ENCODE measurements at regions not wholly inside any gene's neighbourhood (a gene's known extent, or its start where the extent isn't known, plus 50 kb on each side); places are given as distances from the start of the nearest gene placed in this dataset.

DNA sequence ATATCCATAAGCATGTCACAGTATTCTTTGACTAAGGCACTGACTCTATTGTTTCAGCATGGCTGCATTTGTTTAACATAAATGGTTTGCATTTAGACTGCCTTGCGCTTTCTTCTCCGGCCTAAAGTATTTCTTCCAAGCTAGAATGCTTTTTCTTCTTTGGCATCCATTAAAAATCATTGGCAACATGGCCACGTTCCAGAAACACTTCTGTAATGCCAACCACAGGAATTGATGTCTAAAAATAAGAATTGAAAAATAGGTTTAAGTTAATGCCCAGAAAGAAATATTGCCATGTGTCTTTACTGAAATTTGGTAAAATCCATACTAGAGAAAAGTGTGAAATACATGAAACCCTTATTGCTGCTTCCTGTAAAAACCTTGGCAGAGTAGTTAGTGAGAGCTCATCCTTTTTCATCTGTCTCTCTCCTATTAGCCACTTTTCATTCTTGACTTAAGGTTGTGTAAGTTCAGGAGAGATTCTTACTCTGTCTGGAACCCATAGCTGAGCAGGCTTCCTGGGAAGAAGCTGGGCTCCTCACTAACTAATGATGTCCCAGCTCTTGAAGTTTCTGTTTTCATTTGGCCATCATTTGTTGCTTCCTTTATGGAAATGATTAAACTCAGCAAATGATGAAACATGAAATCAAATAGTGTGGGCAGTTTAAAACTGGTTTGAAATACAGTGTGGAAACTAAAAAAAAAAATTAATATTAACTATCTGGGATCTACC, 58.2 kb upstream of the RPS23 start:
- H3K4me1 ChIP-seq (replicated peaks in 1 of 4; ENCODE audit: control insufficient read depth in 3 of 4, insufficient read depth in 4 of 4, low read length in 3 of 4), result no peaks in the 10 kb centered on the region
- no peak overlapping the region for H4K8ac ChIP-seq (ENCODE audit: extremely low read depth, insufficient read depth, low read length)
- no peaks in the 10 kb centered on the region for H3K9me3 ChIP-seq (ENCODE audit: insufficient read depth in 2 of 2, low read depth in 1 of 2, low read length in 1 of 2)
- no peak overlapping the region for H3K14ac ChIP-seq (ENCODE audit: insufficient read length)
- no peak overlapping the region for H3K27ac ChIP-seq (ENCODE audit: low read depth, low read length)
- H2BK20ac ChIP-seq (ENCODE audit: low read length), result no peak overlapping the region
- 90% methylated on average over 3 of the region's 3 CpGs; no CpG with 5 or more reads in 1 of the 2 experiments for WGBS, 2 experiments (ENCODE audit: extremely low coverage in 1 of 2, insufficient coverage in 1 of 2, insufficient read length in 1 of 2, insufficient replicate concordance in 2 of 2, low coverage in 1 of 2, low lambda C conversion rate in 2 of 2, missing lambda C conversion rate in 1 of 2)
- H2BK15ac ChIP-seq (ENCODE audit: low read length), result no peak overlapping the region
- H3K79me1 ChIP-seq (ENCODE audit: low read depth, low read length), result no peaks in the 10 kb centered on the region
- H3K4me2 ChIP-seq (ENCODE audit: insufficient read depth in 1 of 2, low read depth in 2 of 2, low read length in 2 of 2), result no peak overlapping the region
- ChIA-PET POLR2A (ENCODE audit: partially characterized antibody) (no interaction called here), CTCF (ENCODE audit: partially characterized antibody) (interaction anchor here (0.7 to 2.2 kb wide), 5 partner anchors 10 to 26 kb away, joined by 3 to 7 read pairs (median 4); no protein-coding TSS in a partner anchor)
- H3K23ac ChIP-seq (ENCODE audit: insufficient read length), result no peak overlapping the region
- no peak overlapping the region for H2BK5ac ChIP-seq (ENCODE audit: low read depth, low read length)
- no peak overlapping the region for H4K5ac ChIP-seq (ENCODE audit: insufficient read length, low read depth, low read length)
- H3K4ac ChIP-seq (replicated peaks; ENCODE audit: insufficient read length, low read depth, low read length), result no peak overlapping the region
- no peak overlapping the region for H4K91ac ChIP-seq (replicated peaks; ENCODE audit: insufficient read length, low read length)
- no peak overlapping the region for H2AFZ ChIP-seq (ENCODE audit: low read length)
- H3K36me3 ChIP-seq (ENCODE audit: control insufficient read depth in 2 of 4, insufficient read depth in 4 of 4, low read length in 3 of 4), result no peaks in the 10 kb centered on the region
- DNase-seq (ENCODE audit: low read depth in 1 of 2, low spot score in 2 of 2) (no peak), FAIRE-seq (no peak)
- no peak overlapping the region for H2BK12ac ChIP-seq (ENCODE audit: low read depth, low read length)
- H3K56ac ChIP-seq (replicated peaks; ENCODE audit: insufficient read length, low read depth, low read length), result no peak overlapping the region
- H3K9ac ChIP-seq (replicated peaks in 1 of 4; ENCODE audit: extremely low read depth in 1 of 4, low read depth in 3 of 4, low read length in 3 of 4), result no peak overlapping the region
- H2BK120ac ChIP-seq (replicated peaks; ENCODE audit: low read depth, low read length), result no peak overlapping the region
- no peak overlapping the region for H3K4me3 ChIP-seq (ENCODE audit: extremely low read depth in 1 of 4, insufficient read depth in 2 of 4, low read depth in 3 of 4, low read length in 4 of 4)
- no peak overlapping the region for H3K18ac ChIP-seq (ENCODE audit: extremely low read depth, low read length)
- H4K20me1 ChIP-seq (replicated peaks in 1 of 2; ENCODE audit: control insufficient read depth in 1 of 2, insufficient read depth in 2 of 2, low read length in 2 of 2), result no peaks in the 10 kb centered on the region
- no peaks in the 10 kb centered on the region for H3K23me2 ChIP-seq (ENCODE audit: low read depth, low read length)
- H2AK5ac ChIP-seq (ENCODE audit: low read depth, low read length), result no peak overlapping the region
- peaks cover 0 to 2% (median 0%) of the 10 kb centered on the region in 4 experiments; a peak in 1 of 7 replicates for H3K27me3 ChIP-seq (replicated peaks in 1 of 4; ENCODE audit: control insufficient read depth in 3 of 4, extremely low read depth in 1 of 4, insufficient read depth in 3 of 4, low read length in 3 of 4)
- no peaks in the 10 kb centered on the region for H3K79me2 ChIP-seq (ENCODE audit: control insufficient read depth in 1 of 2, insufficient read depth in 2 of 2, low read length in 2 of 2)
- no peak for TF ChIP-seq MAFK (IDR thresholded peaks at IDR 0.05; ENCODE audit: low read depth, low read length)
- TF ChIP-seq, protein P1, sequence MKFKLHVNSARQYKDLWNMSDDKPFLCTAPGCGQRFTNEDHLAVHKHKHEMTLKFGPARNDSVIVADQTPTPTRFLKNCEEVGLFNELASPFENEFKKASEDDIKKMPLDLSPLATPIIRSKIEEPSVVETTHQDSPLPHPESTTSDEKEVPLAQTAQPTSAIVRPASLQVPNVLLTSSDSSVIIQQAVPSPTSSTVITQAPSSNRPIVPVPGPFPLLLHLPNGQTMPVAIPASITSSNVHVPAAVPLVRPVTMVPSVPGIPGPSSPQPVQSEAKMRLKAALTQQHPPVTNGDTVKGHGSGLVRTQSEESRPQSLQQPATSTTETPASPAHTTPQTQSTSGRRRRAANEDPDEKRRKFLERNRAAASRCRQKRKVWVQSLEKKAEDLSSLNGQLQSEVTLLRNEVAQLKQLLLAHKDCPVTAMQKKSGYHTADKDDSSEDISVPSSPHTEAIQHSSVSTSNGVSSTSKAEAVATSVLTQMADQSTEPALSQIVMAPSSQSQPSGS (IDR thresholded peaks at IDR 0.05; ENCODE audit: low read length), result no peak

All from H1 (cell line).